ENCODE measurements at regions not wholly inside any gene's neighbourhood (a gene's known extent, or its start where the extent isn't known, plus 50 kb on each side); places are given as distances from the start of the nearest gene placed in this dataset.
A peak's percentile ranks its signal among the peaks of the same experiment; 100 is the strongest.

- no peak for TF ChIP-seq CTCF (IDR thresholded peaks at IDR 0.05; ENCODE audit: control insufficient read depth, insufficient read depth, low read depth, low read length, missing control alignments)
- no peak for DNase-seq (ENCODE audit: low read depth)
- no peak overlapping the region for H3K4me3 ChIP-seq (ENCODE audit: control insufficient read depth, low read depth, low read length)
Measured at GRCh38 chr2:217691920-217692666, 310.7 kb downstream of the TNS1 start.

- no peak overlapping the region for H3K4me3 ChIP-seq (ENCODE audit: control insufficient read depth, low read depth, low read length)
- no peak for DNase-seq (ENCODE audit: low read depth)
- no peak for TF ChIP-seq CTCF (IDR thresholded peaks at IDR 0.05; ENCODE audit: control insufficient read depth, insufficient read depth, low read depth, low read length, missing control alignments)
Measured at GRCh38 chr2:217691516-217691915, 311.3 kb downstream of the TNS1 start.

GRCh38 chr2:217689053-217689452, 313.7 kb downstream of the TNS1 start:
- no peak for TF ChIP-seq CTCF (IDR thresholded peaks at IDR 0.05; ENCODE audit: control insufficient read depth, insufficient read depth, low read depth, low read length, missing control alignments)
- DNase-seq (ENCODE audit: low read depth), result no peak
- H3K4me3 ChIP-seq (ENCODE audit: control insufficient read depth, low read depth, low read length), result no peak overlapping the region

- no peak overlapping the region for H3K4me3 ChIP-seq (ENCODE audit: control insufficient read depth, low read depth, low read length)
- DNase-seq (ENCODE audit: low read depth), result no peak
- no peak for TF ChIP-seq CTCF (IDR thresholded peaks at IDR 0.05; ENCODE audit: control insufficient read depth, insufficient read depth, low read depth, low read length, missing control alignments)
Measured at GRCh38 chr2:217688494-217688893, 314.3 kb downstream of the TNS1 start.

- no peak for TF ChIP-seq CTCF (IDR thresholded peaks at IDR 0.05; ENCODE audit: control insufficient read depth, insufficient read depth, low read depth, low read length, missing control alignments)
- no peak for DNase-seq (ENCODE audit: low read depth)
- H3K4me3 ChIP-seq (ENCODE audit: control insufficient read depth, low read depth, low read length), result no peak overlapping the region
Measured at GRCh38 chr2:217687771-217688170, 315.0 kb downstream of the TNS1 start.

- TF ChIP-seq CTCF (IDR thresholded peaks at IDR 0.05; ENCODE audit: control insufficient read depth, insufficient read depth, low read depth, low read length, missing control alignments), result no peak
- no peak overlapping the region for H3K4me3 ChIP-seq (ENCODE audit: control insufficient read depth, low read depth, low read length)
Measured at GRCh38 chr2:217685255-217685605, 317.6 kb downstream of the TNS1 start.

More at GRCh38 chr2:217685255-217685605, 317.6 kb downstream of the TNS1 start:
- peak; percentile 92 for DNase-seq (ENCODE audit: low read depth)
